HEK293 (cell line): ENCODE measurements at regions not wholly inside any gene's neighbourhood (a gene's known extent, or its start where the extent isn't known, plus 50 kb on each side); places are given as distances from the start of the nearest gene placed in this dataset.

Source experiments
- CTCF ChIP-seq: fragments of 450-650 bp; formaldehyde crosslinking; IDR thresholded peaks from 2 replicates; pipeline ENCODE4 v1.5.1; 2016; ENCODE audit warnings: missing biosample characterization, missing genetic modification characterization
- ZBTB8A ChIP-seq: fragments of 450-650 bp; formaldehyde crosslinking; IDR thresholded peaks from 2 replicates; pipeline ENCODE4 v1.5.1; 2016; ENCODE audit warnings: missing biosample characterization, missing genetic modification characterization
- ZNF19 ChIP-seq: fragments of 450-650 bp; formaldehyde crosslinking; IDR thresholded peaks from 2 replicates; pipeline ENCODE4; 2016; ENCODE audit warnings: missing biosample characterization, missing genetic modification characterization, low read depth
- ZNF768 ChIP-seq: fragments of 450-650 bp; formaldehyde crosslinking; IDR thresholded peaks from 2 replicates; pipeline ENCODE4 v1.5.1; 2018; ENCODE audit warnings: missing biosample characterization, mild to moderate bottlenecking, missing genetic modification characterization
- ZNF792 ChIP-seq: fragments of 450-650 bp; formaldehyde crosslinking; IDR thresholded peaks from 2 replicates; pipeline ENCODE4 v1.5.1; 2016; ENCODE audit warnings: missing biosample characterization, missing genetic modification characterization
- ZSCAN23 ChIP-seq: fragments of 450-650 bp; formaldehyde crosslinking; IDR thresholded peaks from 2 replicates; pipeline ENCODE4 v1.5.1; 2016; ENCODE audit warnings: missing biosample characterization, missing genetic modification characterization

- TF ChIP-seq ZNF768 (tag by site-specific recombination) (no peak), CTCF (tag by site-specific recombination) (no peak), ZNF19 (no peak), ZSCAN23 (tag by site-specific recombination) (no peak), ZBTB8A (tag by site-specific recombination) (no peak), ZNF792 (tag by site-specific recombination) (no peak)
Measured at GRCh38 chr14:76313303-76313702, 62.6 kb upstream of the ESRRB start.
